Fibroblast of the conjunctiva (primary cell): ENCODE measurements at regions not wholly inside any gene's neighbourhood (a gene's known extent, or its start where the extent isn't known, plus 50 kb on each side); places are given as distances from the start of the nearest gene placed in this dataset.

Experiments used
- DNase-seq: peaks from one replicate; pipeline ENCODE4 v3.0.0-alpha.2; 2010; ENCODE audit warnings: low read depth

GRCh38 chr3:72322264-72322976 is 525.8 kb downstream of the SHQ1 start:
- DNase-seq, result no peak

DNA sequence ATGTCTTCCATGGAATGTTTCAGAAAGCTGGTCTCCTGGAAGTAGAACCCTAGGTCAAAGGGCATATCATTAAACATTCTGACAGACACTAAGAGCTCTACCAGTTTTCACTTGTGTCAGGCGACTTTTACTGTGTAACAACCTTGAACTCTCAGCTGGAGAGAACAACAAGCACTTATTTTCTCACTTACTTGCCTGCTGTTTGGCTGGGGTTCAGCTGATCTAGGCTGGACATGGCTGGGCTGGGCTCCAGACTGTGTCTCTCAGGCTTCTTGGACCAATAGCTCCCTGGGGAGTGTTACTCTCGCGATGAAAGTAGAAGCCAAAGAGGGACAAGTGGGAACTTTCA is 527.3 kb downstream of the SHQ1 start:
- DNase-seq, result no peak

DNA sequence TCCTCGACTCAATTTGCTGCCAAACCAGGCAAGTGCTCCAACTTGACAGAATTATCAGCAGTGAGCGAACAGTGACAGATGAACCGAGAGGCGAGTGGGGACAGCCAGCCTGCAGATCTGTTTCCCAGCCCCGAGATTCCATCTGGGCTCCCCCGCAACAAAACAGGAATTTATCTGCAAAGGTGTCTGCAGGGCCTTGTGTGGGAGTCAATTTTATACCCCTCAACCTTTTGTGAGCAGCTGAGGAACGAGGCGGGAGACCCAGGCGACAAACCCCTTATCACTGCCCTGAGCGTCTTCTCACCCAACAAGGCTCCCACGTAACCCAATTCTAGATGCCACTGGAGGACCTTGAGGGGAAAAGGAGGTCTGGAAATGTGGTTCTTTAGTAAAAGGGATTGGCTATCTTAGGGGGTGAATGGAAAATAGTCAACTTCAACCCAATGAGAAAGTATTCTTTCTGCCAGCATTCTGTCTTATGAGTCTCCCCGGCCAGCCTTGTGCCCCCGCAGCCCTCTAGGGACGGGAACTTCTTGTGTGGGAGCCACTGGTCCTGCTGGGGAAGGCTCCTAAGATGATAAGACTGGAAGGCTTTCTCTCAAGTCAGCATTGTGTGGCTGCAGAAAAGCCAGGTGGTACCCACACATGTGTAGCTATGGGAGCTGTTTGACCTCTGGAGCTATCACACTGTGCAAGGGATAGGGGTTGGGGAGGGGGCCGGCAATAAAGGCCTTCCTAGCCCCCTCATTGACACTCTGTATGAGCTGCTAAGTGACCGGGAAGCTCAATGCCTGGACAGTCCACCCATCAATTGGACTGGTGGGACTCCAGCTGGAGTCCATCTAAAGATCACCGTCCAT is 527.9 kb downstream of the SHQ1 start:
- DNase-seq, result no peak

DNA sequence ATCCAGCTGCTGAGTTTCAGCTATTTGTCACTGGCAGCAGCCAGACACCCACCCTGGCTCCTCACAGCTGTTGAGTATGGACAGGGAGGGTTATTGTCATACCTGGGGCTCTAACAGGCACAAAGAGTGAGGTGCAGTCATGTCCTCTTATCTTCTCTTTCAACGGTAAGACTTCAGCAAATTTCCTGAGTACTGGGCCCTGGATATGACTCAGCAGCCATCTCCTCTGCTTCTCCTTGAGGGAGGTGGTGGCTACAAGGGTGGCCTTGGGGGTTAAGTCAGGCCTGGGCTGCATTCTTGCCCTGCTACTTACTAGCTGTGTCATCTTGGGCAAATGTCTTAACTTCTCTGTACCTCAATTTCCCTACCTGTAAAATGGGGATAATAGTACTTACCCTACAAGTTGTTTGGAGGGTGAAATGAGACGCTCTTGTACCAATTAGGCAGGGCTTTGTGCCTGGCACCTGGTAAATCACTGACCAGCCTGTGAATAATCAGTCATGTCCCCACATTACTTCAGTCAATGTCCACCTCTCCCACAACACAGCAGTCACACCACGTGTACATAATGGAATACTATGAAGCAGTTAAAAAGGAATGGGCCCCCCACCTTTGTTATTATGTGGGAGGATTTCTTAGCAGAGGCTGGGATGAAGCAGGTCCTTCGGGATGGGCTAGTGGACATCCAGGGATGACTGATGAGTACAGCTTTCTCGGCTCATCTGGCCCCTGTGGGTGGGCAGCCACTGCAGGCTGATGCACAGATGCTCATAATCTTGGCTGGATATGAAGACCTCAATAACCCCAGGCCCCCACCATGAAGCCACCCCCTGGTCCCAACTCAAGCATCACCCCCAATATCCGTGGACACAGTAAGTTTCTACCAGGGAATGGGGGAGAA is 528.8 kb downstream of the SHQ1 start:
- no peak for DNase-seq

DNA sequence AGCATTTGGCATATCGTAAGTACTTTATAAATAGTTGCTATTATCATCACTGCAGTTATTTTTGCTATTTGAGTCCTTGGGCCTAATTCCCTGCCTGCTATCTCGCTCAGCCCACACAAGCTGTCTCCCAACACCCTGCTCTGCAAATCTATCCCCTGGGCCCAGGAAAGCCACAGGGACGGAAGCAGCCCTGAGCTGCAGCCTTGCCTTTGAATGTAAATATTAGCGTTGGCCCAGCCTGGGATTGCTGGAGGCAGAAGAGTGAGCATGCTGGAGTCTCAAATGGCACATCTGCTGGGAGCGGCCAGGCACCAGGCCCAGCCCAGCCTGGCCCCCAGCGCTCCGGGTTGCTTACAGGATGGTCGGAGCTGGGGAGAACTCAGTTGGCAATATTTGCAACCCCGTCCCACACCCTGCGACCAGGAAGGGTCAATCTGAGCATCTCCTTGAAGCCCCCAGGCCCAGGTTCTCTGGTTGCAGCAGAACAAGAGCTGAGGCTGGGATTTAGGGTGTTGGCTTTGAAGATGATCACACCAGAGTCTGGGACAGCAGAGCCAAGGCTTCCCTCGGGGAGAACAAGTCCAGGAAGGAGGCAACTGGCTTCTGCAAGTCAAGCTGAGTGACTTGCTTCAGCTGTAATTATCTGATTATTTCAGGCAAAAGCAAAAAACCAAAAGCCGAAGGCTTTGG is 529.6 kb downstream of the SHQ1 start:
- no peak for DNase-seq

DNA sequence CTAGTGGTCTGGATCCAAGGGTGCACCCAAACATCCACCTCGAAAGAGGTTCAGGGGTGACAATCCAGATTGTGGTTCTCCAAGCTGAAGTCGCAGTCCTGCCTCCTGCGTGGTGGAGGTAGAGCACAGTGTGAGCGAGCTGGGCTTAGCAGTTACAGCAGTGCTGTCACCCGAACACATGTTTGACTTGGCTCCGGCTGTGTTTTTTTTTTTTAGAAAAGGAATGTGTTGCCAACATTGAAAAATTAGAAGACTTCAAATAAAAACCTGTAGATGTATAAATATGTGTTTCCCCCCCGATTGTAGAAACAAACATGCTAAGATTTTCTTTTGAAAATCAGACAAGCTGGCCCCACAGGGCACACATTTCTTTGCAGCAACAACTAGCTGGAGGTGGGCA is 530.8 kb downstream of the SHQ1 start:
- DNase-seq, result no peak

- DNase-seq, result no peak
Observed at GRCh38 chr3:72316501-72317279, 531.6 kb downstream of the SHQ1 start.

GRCh38 chr3:72313308-72313707 is 528.4 kb upstream of the PROK2 start:
- DNase-seq, result no peak

GRCh38 chr3:72312339-72312738 is 527.4 kb upstream of the PROK2 start:
- no peak for DNase-seq

GRCh38 chr3:72311425-72311824 is 526.5 kb upstream of the PROK2 start:
- DNase-seq, result no peak

GRCh38 chr3:72310419-72311380 is 525.8 kb upstream of the PROK2 start:
- DNase-seq, result no peak

- no peak for DNase-seq
Observed at GRCh38 chr3:72309661-72310418, 524.9 kb upstream of the PROK2 start.

DNA sequence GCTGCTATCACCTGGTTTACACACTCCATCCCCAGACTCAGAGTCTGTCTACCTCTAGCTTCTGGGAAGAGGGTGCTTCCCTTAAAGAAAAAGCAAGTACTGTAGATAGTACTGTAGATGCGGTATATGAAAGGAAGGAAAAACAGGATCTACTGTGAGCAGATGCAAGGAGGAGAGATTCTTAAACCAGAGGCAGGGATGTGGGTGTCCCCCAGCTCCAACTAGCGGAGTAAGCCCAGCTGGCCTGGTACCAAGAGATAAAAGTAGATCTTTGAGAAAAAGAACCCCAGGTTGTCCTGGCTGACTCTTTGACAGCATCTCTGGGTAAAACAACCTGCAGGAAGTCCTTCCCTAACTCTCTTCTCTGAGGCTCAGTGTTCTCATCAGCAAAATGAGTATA is 523.7 kb upstream of the PROK2 start:
- no peak for DNase-seq

DNA sequence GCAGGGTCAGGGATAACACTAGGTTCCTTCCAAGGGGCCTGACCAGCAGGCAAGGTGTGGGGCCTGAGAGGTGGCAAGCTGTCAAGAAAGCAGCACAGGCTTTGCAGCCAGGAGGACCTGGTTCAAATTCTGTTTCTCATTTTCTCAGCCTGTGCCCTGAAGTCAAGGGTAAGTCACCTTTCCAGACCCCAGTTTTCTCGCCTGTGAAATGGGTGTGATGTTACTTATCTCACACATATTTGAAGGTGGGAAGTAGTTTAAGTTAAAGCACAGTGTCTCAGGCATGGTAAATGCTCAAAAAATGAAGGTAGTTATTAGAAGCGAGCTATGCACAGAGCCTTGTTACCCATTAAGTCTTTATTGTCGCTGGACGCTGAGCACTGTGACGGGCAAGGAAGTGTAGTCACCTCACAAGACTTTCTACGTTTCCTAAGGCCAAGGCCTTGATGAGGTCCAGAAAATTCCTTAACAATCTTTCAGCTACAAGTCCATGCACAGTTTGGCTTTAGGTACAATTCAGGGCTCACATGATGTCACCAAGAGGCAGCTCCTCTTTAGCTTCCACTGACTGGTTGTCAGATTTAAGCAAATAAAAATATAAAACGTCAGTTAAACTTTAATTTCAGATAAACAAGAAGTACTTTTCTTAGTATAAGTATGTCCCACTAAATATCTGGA is 522.6 kb upstream of the PROK2 start:
- DNase-seq, result no peak

- peak; percentile 49 for DNase-seq
Observed at GRCh38 chr3:72306800-72307341, 521.9 kb upstream of the PROK2 start.

GRCh38 chr3:72303926-72304325 is 519.0 kb upstream of the PROK2 start:
- no peak for DNase-seq

- DNase-seq, result no peak
Observed at GRCh38 chr3:72301779-72302178, 516.8 kb upstream of the PROK2 start.

GRCh38 chr3:72300621-72301020 is 515.7 kb upstream of the PROK2 start:
- DNase-seq, result no peak
